ENCODE measurements at regions not wholly inside any gene's neighbourhood (a gene's known extent, or its start where the extent isn't known, plus 50 kb on each side); places are given as distances from the start of the nearest gene placed in this dataset.

DNA sequence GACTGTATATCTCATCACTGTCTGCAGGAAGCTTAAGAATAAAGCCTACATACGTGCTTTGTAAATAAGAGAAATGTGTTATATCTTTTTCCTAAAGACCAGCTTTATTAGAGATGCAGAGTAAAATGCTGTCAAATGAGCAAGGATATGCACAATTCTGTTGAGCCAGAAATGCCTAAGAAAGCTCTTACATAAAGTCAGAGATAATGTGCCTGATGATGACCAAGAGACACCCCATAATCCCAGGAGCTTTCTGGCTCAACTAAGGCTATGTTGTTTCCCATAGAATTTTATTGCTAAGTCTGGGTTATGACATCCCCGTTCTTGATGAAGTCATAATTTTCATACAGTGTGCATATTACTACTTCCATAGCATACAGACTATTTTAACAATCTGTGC is 209.9 kb downstream of the GALC start:
- DNase-seq (ENCODE audit: extremely low spot score, unreplicated experiment): no peak
- Mint-ChIP-seq H3K27me3 (ENCODE audit: unreplicated experiment) (no peaks in the 10 kb centered on the region), H3K9me3 (ENCODE audit: unreplicated experiment) (peaks cover 16% of the 10 kb centered on the region), H3K27ac (ENCODE audit: unreplicated experiment) (no peak overlapping the region), H3K4me3 (ENCODE audit: unreplicated experiment) (no peak overlapping the region), H3K4me1 (ENCODE audit: unreplicated experiment) (no peaks in the 10 kb centered on the region), H3K36me3 (ENCODE audit: unreplicated experiment) (no peaks in the 10 kb centered on the region)
- TF ChIP-seq, protein P1, sequence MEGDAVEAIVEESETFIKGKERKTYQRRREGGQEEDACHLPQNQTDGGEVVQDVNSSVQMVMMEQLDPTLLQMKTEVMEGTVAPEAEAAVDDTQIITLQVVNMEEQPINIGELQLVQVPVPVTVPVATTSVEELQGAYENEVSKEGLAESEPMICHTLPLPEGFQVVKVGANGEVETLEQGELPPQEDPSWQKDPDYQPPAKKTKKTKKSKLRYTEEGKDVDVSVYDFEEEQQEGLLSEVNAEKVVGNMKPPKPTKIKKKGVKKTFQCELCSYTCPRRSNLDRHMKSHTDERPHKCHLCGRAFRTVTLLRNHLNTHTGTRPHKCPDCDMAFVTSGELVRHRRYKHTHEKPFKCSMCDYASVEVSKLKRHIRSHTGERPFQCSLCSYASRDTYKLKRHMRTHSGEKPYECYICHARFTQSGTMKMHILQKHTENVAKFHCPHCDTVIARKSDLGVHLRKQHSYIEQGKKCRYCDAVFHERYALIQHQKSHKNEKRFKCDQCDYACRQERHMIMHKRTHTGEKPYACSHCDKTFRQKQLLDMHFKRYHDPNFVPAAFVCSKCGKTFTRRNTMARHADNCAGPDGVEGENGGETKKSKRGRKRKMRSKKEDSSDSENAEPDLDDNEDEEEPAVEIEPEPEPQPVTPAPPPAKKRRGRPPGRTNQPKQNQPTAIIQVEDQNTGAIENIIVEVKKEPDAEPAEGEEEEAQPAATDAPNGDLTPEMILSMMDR (IDR thresholded peaks at IDR 0.05): no peak

DNA sequence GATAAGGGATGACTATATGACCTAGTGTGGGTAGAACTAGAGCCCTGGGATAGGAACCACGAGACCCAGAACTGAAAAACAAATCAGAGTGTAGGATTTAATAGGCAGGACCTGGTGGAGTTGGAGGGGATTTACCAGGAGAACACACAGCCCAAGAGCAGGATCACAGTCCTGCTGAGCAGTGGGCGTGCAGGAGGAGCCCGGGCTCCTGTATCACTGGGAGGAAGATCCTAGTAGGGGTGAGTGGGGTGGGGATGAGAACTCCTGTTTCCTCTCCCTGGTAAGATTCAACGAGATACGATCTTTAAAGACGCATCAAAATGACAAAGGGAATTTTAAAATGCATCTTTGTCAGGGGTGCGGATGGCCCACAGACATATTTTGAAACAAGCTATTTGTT is 220.1 kb downstream of the GALC start:
- TF ChIP-seq, protein P1 (IDR thresholded peaks at IDR 0.05): no peak
- H3K4me3 Mint-ChIP-seq (ENCODE audit: unreplicated experiment): no peak overlapping the region
- H3K4me1 Mint-ChIP-seq (ENCODE audit: unreplicated experiment): no peaks in the 10 kb centered on the region
- peaks cover 32% of the 10 kb centered on the region for H3K9me3 Mint-ChIP-seq (ENCODE audit: unreplicated experiment)
- H3K27me3 Mint-ChIP-seq (ENCODE audit: unreplicated experiment): no peaks in the 10 kb centered on the region
- DNase-seq (ENCODE audit: extremely low spot score, unreplicated experiment): no peak
- no peak overlapping the region for H3K27ac Mint-ChIP-seq (ENCODE audit: unreplicated experiment)
- H3K36me3 Mint-ChIP-seq (ENCODE audit: unreplicated experiment): no peaks in the 10 kb centered on the region

DNA sequence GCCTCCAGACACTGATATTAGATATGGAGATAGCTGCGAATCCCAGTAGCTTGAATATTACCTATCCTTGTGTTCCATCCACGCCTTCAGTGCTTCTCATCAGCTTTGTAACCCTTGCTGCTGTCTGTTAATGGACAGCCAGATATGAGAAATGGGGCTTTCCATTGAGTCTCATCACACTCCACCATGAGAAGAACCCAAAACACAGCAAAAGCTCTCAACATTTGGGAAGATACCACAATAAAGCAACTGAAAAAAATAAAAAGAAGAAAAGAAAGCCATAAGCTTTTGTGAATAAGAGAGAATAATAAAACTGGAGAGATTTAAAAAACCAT is 225.4 kb downstream of the GALC start:
- no peak for DNase-seq (ENCODE audit: extremely low spot score, unreplicated experiment)
- H3K27me3 Mint-ChIP-seq (ENCODE audit: unreplicated experiment): no peaks in the 10 kb centered on the region
- H3K4me3 Mint-ChIP-seq (ENCODE audit: unreplicated experiment): no peak overlapping the region
- TF ChIP-seq, protein P1 (IDR thresholded peaks at IDR 0.05): no peak
- no peak overlapping the region for H3K27ac Mint-ChIP-seq (ENCODE audit: unreplicated experiment)
- H3K4me1 Mint-ChIP-seq (ENCODE audit: unreplicated experiment): no peaks in the 10 kb centered on the region
- no peaks in the 10 kb centered on the region for H3K36me3 Mint-ChIP-seq (ENCODE audit: unreplicated experiment)
- H3K9me3 Mint-ChIP-seq (ENCODE audit: unreplicated experiment): peaks cover 41% of the 10 kb centered on the region

DNA sequence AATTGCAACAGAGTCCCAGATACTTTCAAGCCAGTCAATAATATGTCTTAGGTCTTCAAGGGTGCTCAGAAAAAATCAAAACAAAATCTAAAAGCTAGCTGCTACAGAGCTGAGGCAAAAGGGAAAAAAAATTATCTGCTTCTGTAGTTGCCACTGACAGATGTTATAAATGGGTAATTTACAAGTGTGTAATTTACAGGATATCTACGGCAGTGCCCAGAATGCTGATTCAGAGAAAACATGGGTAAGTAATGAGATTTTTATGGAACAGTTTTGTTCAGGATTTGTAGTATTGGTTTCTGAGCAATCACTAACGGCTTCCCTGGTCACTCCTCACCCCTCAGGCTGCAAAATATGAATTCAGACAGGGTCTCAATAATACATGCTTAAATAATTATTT is 234.1 kb downstream of the GALC start:
- H3K27me3 Mint-ChIP-seq (ENCODE audit: unreplicated experiment): no peaks in the 10 kb centered on the region
- TF ChIP-seq, protein P1 (IDR thresholded peaks at IDR 0.05): no peak
- H3K4me3 Mint-ChIP-seq (ENCODE audit: unreplicated experiment): no peak overlapping the region
- peaks cover 26% of the 10 kb centered on the region for H3K9me3 Mint-ChIP-seq (ENCODE audit: unreplicated experiment)
- H3K36me3 Mint-ChIP-seq (ENCODE audit: unreplicated experiment): no peaks in the 10 kb centered on the region
- no peak overlapping the region for H3K27ac Mint-ChIP-seq (ENCODE audit: unreplicated experiment)
- H3K4me1 Mint-ChIP-seq (ENCODE audit: unreplicated experiment): no peaks in the 10 kb centered on the region
- DNase-seq (ENCODE audit: extremely low spot score, unreplicated experiment): no peak

DNA sequence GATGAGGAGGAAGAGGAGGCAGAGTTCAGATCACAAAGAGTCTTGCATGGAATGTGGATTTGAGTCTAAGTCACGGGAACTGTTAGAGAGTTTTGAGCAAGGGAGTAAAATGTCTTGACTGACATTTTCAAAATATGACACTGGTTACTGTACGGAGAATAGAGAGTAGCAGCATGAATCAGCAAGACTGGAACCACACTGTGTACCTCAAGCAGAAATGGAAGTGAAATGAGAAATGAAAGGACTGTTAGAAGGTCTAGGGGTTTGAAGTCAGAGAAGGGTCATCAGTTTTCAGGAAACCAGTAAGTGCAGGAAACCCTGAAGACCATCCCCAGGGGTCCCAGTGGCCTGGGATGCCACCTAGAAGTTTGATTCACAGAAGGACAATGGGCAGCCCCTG is 236.3 kb downstream of the GALC start:
- Mint-ChIP-seq H3K27ac (ENCODE audit: unreplicated experiment) (no peak overlapping the region), H3K27me3 (ENCODE audit: unreplicated experiment) (no peaks in the 10 kb centered on the region), H3K4me3 (ENCODE audit: unreplicated experiment) (no peak overlapping the region), H3K4me1 (ENCODE audit: unreplicated experiment) (no peaks in the 10 kb centered on the region), H3K9me3 (ENCODE audit: unreplicated experiment) (peaks cover 24% of the 10 kb centered on the region), H3K36me3 (ENCODE audit: unreplicated experiment) (no peaks in the 10 kb centered on the region)
- TF ChIP-seq, protein P1 (IDR thresholded peaks at IDR 0.05): no peak
- DNase-seq (ENCODE audit: extremely low spot score, unreplicated experiment): no peak

Data from osteocyte (in vitro differentiated cells).